ENCODE measurements at regions not wholly inside any gene's neighbourhood (a gene's known extent, or its start where the extent isn't known, plus 50 kb on each side); places are given as distances from the start of the nearest gene placed in this dataset.
"Not testable (repeated sequence)": the region's sequence is repeated elsewhere in the genome, so short reads cannot be mapped to it uniquely, and the experiment has no call there.

- DNase-seq, result no peak
These were observed 967.7 kb downstream of the PCDH7 start for GRCh38 chr4:31687717-31688342.

GRCh38 chr4:31692399-31692940, 972.3 kb downstream of the PCDH7 start:
- no peak for DNase-seq

- no peak for DNase-seq
These were observed 981.1 kb downstream of the PCDH7 start for GRCh38 chr4:31701256-31701655.

DNA sequence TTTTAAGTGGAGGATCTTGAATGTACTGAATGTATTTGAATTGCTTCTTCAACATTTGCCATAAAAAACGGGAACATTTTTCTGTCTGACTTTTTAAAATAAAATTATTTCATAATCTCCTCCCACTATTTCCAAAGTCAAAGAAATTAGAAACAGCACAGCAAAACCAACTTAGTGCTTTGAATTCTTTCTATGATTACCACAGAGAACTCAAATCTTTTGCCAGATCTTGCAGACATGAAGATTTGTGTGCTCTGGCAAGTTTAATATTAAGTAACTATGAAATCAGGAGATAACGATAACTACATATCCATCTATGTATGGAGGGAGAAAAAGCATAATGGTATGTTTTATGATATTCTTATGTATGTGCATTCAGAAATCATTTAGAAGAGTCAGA, 982.2 kb downstream of the PCDH7 start:
- no peak for DNase-seq

GRCh38 chr4:31714238-31714637, 994.1 kb downstream of the PCDH7 start:
- DNase-seq, result no peak

DNA sequence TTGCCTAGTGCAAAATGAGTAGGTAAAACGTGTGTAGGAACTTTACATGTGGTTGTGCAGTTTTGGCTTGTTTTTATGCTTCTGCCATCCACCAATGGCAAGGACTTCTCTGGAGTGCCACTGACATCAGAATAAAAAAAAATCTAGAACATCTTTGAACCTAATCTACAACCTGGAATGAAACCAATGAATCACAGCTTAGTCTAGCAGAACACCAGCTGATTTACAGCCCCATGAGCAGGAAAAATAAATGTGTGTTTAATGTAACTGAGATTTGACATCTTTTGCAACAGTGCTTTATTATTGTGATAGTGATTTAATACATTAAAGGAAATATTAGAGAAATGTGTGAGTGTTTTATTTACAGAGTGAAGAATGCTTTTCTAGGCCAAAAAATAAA, 995.1 kb downstream of the PCDH7 start:
- DNase-seq, result no peak

GRCh38 chr4:31727030-31727429, 1006.9 kb downstream of the PCDH7 start:
- no peak for DNase-seq

- no peak for DNase-seq
These were observed 1014.8 kb downstream of the PCDH7 start for GRCh38 chr4:31735004-31735403.

DNA sequence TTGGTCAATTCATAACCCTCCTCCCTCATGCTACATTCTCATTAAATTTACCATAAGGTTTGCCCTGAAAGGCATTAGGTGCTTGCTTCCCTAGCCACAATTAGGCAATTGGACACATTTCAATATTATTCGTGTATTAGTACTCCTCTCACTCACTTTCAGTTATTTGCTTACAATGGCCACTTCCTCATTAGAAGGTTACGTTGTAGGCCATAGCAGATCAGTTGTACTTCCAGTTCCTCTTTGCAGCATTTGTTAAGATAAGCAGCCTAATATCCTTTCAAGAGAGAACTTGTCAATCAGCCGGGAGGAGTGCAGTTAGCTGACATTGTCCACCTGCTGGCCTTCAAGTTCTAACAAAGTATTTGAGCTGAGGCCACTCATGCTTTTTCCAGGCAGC, 1017.2 kb downstream of the PCDH7 start:
- no peak for DNase-seq

DNA sequence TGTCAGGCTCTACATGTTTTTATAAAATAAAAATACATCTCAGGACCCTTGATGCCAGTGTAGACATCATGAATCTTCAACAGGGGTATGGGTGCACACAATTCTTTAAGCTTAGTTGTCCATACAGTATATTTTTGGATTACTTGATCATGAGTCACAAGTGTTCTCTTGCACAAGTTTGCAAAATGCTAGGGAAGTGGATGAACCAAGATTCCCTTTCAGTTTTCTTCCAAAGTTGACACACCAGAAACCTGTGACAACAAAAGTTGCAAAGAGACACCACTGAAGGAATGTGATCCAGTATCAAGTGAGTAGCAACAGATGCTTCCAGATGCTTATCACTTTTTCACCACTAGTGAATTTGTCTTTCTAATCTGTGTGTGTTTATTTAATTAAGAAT, 1021.2 kb downstream of the PCDH7 start:
- DNase-seq, result no peak

DNA sequence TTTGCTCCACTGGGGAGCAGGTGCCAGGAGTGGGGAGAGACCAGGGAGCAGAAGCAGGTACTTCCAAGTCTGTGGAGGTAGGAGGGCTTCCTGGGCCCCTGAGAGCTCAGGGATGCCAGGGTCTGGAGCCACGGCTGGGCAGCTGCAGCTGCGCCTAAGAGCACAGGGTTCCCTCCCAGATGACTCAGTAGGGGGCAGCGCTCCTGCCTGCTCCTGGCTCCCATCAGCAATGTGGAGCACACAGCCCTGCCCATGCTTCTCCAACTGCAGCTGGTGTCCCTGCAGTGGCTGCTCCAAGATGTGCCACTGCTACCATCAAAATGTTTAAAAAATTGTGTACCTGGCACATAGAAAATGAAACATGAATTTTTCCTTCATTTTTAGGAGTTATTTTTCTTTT, 1028.2 kb downstream of the PCDH7 start:
- no peak for DNase-seq

GRCh38 chr4:31750581-31750980, 1030.4 kb downstream of the PCDH7 start:
- DNase-seq, result not testable (repeated sequence)

DNA sequence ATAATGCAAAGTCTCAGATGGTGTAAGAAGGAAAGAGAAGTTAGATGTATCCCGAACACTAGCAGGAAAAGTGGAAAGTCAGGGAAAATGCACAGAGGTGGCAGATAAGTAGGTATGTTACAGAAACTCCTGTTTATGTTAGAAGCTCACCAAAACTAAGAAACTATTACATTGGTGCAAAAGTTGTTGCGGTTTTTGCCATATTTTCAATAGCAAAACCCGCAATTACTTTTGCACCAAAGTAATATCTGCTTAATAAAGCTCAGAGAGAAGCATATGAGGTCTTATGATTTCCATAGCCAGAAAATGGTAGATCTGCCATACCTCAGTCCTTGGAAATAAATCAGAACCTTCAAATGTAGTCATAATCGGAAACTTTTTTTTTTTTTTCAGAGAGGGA, 1035.6 kb downstream of the PCDH7 start:
- DNase-seq, result no peak

DNA sequence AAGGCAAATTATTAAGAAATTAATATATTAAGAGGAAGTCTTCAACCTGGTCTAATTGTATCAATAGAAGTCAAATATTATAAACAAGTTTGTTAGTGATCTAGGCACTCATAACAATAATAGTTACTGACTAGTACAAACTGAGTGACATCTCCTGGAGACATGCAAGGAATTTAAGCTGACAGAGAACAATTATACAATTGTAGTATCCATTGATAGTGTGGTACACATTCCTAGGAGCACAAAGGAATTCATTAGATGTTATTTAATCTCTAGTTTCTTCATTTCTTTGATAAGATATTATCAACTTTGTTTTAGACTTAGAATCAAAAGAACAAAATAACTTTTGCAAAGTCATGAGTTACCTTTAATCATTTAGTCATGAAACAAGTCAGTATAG, 1048.6 kb downstream of the PCDH7 start:
- DNase-seq, result no peak

- DNase-seq, result no peak
These were observed 1063.1 kb downstream of the PCDH7 start for GRCh38 chr4:31783311-31783710.

GRCh38 chr4:31784558-31784957, 1064.4 kb downstream of the PCDH7 start:
- no peak for DNase-seq

DNA sequence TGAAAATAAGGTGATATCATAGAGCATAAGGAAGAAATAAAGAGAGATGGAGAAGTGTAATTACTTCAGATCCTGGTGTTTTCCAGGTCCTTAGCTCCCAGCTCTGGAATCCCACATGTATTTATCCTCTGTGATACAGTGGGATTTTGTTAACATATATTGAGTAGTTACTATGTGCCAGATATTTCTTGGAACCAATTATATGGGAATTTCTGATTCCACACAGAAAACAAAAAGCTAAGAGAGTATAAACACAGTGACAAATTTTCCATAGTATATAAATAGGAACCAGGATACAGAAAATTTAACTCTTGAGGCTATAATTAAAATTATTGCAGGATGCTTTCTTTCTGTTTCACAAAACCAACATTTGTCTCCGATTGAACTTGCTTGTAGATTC, 1067.5 kb downstream of the PCDH7 start:
- no peak for DNase-seq

DNA sequence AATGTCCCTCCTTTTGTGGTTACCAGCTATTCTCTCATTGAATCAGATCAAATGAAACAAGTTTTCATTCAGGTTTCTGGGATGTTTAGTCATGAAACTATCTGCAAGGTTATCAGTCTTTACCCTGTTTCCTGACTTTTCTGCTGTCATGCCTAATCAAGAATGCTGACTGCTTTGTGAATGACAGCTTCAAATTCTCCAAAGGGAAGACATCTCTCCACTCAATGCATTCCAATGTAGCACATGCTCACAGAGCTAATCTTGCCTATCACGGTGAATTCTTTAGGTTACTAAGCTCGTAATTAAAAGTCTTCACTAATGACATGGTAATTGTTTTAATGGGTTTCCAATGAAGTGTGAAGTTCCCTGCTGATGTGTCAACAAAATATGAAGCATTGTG, 1068.5 kb downstream of the PCDH7 start:
- no peak for DNase-seq

DNA sequence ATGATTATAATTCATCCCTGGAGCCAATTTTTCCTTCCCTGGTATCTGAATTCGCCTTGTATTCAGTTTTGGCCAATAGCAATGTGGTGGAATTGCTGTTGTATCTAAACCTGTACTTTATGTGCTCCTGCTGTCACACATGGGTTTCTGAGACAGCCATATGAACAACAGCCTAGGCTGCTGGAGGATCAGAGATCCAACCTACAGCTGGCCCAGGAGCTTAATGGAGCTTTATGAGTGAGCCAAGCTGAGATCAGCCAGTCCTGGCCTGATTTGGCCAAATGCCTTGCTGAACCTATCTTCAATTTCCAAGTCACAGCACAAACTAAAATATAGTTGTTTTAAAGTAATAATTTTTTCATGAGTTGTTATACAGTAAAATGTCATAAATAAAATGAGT, 1071.5 kb downstream of the PCDH7 start:
- DNase-seq, result no peak

GRCh38 chr4:31793907-31794306, 1073.7 kb downstream of the PCDH7 start:
- no peak for DNase-seq

DNA sequence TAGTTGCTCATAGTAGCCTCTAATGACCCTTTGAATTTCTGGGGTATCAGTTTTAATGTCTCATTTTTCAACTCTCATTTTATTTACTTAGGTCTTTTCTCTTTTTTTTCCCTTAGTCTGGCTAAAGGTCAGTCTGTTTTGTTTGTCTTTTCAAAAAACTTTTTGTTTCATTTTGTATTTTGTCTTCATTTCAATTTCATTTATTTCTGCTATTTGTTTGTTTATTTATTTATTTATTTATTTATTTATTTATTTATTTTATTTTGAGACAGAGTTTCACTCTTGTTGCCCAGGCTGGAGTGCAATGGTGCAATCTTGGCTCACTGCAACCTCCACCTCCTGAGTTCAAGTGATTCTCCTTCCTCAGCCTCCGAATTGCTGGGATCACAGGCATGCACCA, 1076.9 kb downstream of the PCDH7 start:
- DNase-seq, result not testable (repeated sequence)

- DNase-seq, result no peak
These were observed 1083.5 kb downstream of the PCDH7 start for GRCh38 chr4:31803526-31804195.

- no peak for DNase-seq
These were observed 1086.9 kb downstream of the PCDH7 start for GRCh38 chr4:31807036-31807435.

DNA sequence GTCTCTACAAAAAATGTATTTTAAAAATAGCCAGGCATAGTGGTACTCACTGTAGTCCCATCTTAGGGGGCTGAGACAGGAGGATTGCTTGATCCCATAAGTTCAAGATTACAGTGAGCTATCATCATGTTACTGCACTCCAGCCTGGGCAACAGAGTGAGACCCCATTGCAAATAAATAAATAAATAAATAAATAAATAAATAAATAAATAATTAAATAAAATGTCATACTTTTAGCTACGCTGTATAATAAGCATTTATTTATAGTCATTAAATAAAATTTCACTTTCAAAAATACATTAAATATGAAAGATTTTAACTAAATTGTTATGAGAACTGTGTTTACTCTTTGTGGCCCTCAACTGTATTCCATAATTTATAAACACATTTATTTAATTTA, 1124.2 kb downstream of the PCDH7 start:
- no peak for DNase-seq

- no peak for DNase-seq
These were observed 1131.8 kb downstream of the PCDH7 start for GRCh38 chr4:31851946-31852345.
